GM10266 (cell line): ENCODE measurements at regions not wholly inside any gene's neighbourhood (a gene's known extent, or its start where the extent isn't known, plus 50 kb on each side); places are given as distances from the start of the nearest gene placed in this dataset.

Experiments used
- DNase-seq: peaks from one replicate; pipeline ENCODE4 v3.0.0; 2012; ENCODE audit errors: extremely low spot score
- TF ChIP-seq, protein P1 (sequence below): IDR thresholded peaks from 2 replicates; pipeline ENCODE4 v1.5.1; 2012; ENCODE audit warnings: mild to moderate bottlenecking, low read depth; ENCODE audit not compliant: control insufficient read depth, insufficient read depth; ENCODE audit errors: missing control alignments

DNA sequence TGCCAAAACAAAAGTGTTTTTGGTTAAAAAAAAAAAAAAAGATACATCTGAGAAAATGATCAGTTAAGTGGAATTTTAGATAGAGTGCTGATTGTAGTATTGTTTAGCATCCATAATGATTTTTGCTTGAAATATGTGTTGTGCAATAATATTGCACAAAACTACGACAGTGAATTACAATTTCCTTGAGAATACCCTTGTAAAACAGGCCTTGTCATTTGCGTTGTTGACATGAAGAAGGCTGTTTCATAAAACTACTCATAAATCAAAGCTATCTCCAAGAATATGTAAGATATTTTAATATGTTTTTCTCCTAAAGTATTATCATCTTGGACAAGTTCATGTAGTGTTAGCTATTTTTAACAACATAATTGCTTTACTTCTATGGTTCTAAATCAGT is 1077.0 kb downstream of the LRFN5 start:
- DNase-seq = no peak
- TF ChIP-seq, protein P1, sequence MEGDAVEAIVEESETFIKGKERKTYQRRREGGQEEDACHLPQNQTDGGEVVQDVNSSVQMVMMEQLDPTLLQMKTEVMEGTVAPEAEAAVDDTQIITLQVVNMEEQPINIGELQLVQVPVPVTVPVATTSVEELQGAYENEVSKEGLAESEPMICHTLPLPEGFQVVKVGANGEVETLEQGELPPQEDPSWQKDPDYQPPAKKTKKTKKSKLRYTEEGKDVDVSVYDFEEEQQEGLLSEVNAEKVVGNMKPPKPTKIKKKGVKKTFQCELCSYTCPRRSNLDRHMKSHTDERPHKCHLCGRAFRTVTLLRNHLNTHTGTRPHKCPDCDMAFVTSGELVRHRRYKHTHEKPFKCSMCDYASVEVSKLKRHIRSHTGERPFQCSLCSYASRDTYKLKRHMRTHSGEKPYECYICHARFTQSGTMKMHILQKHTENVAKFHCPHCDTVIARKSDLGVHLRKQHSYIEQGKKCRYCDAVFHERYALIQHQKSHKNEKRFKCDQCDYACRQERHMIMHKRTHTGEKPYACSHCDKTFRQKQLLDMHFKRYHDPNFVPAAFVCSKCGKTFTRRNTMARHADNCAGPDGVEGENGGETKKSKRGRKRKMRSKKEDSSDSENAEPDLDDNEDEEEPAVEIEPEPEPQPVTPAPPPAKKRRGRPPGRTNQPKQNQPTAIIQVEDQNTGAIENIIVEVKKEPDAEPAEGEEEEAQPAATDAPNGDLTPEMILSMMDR = no peak

DNA sequence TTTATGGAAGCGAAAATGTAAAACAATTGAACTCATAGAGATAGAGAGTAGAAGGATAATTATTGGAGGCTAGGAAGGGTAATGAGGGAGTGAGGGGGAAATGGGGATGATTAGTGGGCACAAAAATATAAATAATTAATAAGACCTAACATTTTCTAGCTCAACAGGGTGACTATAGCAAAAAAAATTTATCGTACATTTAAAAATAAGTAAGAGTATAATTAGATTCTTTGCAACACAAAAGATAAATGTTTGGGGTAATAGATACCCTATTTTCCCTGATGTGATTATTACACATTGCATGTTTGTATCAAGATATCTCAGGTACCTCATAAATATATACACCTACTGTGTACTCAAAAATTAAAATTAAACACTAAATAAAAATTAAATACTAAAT is 1070.0 kb downstream of the LRFN5 start:
- TF ChIP-seq, protein P1 = no peak
- DNase-seq = no peak

DNA sequence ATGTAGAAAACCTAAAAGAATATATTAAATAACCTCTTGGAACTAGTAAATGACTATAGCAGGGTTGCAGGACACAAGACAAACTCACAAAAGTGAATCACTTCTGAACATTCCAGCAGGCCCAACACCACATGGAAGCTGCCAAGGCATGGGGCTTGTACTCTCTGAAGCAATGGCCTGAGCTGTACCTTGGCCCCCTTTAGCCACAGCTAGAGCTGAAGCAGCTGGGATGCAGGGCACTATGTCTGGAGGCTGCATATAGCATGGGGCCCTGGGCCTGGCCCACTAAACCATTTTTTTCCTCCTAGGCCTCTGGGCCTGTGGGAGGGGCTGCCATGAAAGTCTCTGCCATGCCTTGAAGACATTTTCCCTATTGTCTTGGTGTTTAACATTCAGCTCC is 1067.3 kb downstream of the LRFN5 start:
- TF ChIP-seq, protein P1 = no peak
- no peak for DNase-seq

DNA sequence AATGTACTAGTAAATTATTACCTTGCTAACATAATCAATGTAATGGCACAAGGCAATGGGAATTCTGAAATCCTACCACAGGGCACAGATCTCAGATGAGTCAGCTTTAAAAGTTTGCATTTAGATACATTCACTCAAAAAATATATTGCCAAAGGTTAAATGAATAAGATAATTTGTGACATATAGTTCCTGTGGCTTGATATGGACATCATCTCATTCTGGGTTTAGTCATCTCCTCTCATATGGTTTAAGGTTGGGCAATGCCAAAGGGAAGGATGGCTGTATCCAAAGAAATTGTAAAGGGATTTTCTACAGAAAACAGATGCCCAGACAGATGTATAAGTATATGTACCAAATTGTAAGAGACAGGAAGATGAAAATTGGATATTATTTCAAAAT is 1065.0 kb downstream of the LRFN5 start:
- TF ChIP-seq, protein P1 = no peak
- no peak for DNase-seq

DNA sequence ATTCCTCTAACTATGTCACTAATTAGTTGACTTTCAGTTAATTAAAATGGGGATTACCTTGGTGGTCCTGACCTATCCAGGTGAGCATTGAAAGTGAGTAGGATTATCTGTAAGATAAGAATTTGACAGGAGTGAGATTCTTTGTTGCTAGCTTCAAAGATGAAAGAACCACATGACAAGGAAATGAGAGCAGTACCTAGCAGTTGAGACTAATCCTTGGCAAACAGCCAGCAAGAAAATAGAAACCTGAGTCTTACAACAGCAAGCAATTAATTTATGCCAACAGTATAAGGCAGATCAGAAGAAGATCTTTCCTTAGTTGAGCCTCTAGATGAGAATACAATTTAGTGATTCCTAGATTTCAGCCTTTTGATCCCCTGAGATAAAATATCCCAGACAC is 1058.4 kb downstream of the LRFN5 start:
- no peak for DNase-seq
- TF ChIP-seq, protein P1 = no peak

DNA sequence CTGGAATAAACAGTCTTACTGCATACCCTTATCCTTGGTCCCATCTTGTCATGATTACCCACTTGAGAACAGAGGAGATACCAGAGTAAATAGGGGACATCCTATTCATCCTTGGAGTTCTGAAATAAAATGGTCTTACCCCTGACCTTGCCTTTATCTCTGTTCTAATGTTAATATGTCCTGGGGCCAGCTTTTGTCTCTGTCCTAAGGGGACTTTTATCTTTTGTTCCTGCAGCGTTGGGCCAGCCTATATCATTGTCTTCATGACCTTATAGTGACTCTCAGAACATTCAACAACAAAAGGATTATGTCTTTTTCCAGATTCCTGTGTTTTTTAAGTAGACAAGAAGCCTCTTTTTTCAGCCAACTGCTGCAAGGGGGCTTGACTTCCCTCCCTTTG is 1057.5 kb downstream of the LRFN5 start:
- DNase-seq = no peak
- TF ChIP-seq, protein P1 = no peak

DNA sequence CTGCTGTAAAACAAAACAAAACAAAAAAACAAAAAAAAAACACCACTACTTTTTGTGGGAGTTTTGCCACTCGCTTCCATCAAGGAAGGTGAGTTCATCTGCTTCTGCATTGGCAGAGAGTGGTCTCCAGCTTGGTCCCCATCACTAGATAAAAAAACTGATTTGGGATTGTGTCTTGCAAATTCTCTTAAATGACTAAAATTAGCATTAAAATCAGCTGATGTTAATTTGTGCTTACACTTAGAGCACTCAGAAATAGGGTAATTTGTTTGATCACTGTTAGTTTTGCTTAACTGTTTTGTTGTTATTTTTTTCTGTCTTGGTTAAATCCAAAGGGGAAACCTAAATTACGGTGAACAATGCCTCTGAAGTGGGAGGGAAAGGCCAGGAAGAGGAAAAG is 1048.0 kb downstream of the LRFN5 start:
- TF ChIP-seq, protein P1 = no peak
- DNase-seq = no peak
